CD4-positive, alpha-beta memory T cell (primary cell): ENCODE measurements at regions not wholly inside any gene's neighbourhood (a gene's known extent, or its start where the extent isn't known, plus 50 kb on each side); places are given as distances from the start of the nearest gene placed in this dataset.

Experiments
- CTCF ChIA-PET: fragments of 350-600 bp; sonication (Branson Sonifier 250); formaldehyde crosslinking; loops from one replicate; lab custom pipeline; 2021; ENCODE audit warnings: inconsistent platforms; ENCODE audit not compliant: partially characterized antibody; lab: Charles Lee
- POLR2A ChIA-PET: fragments of 350-600 bp; sonication (Branson Sonifier 250); formaldehyde crosslinking; loops from one replicate; lab custom pipeline; 2021; ENCODE audit not compliant: partially characterized antibody; lab: Charles Lee
- DNase-seq, 5 donors: peaks; one replicate each; pipeline versions ENCODE4 v3.0.0 to v3.0.0-alpha.2; 2020 to 2022; ENCODE audit warnings: mixed read lengths in 1 of 5
- H3K27ac ChIP-seq: one replicate; pipeline ENCODE4 v1.7.0; 2013; ENCODE audit warnings: low read depth, low read length
- H3K27me3 ChIP-seq: 2 replicates; pipeline ENCODE4 v1.7.0; 2013; ENCODE audit warnings: mild to moderate bottlenecking, low read length, moderate library complexity; ENCODE audit not compliant: insufficient read depth
- H3K36me3 ChIP-seq: 2 replicates; pipeline ENCODE4 v1.7.0; 2013; ENCODE audit warnings: mild to moderate bottlenecking, low read length, moderate library complexity; ENCODE audit not compliant: insufficient read depth
- H3K4me1 ChIP-seq: 2 replicates; pipeline ENCODE4 v1.7.0; 2013; ENCODE audit warnings: mild to moderate bottlenecking, low read length, moderate library complexity; ENCODE audit not compliant: insufficient read depth
- H3K4me3 ChIP-seq, 2 donors: one replicate each; pipeline ENCODE4 v1.7.0; 2013; ENCODE audit warnings: low read length in 2 of 2, mild to moderate bottlenecking in 1 of 2
- H3K9me3 ChIP-seq, 2 donors: one replicate each; pipeline ENCODE4 v1.7.0; 2013; ENCODE audit warnings: low read length in 2 of 2, control low read depth in 1 of 2; ENCODE audit not compliant: control insufficient read depth in 1 of 2
- H3K27ac Mint-ChIP-seq, 7 donors: one replicate each; pipeline ENCODE4 v1.8.0; 2020 to 2021; ENCODE audit warnings: mixed read lengths in 7 of 7, mild to moderate bottlenecking in 6 of 7, inconsistent platforms in 3 of 7, moderate library complexity in 3 of 7
- H3K27me3 Mint-ChIP-seq, 2 donors: one replicate each; pipeline ENCODE4 v1.8.0; 2020 to 2021; ENCODE audit warnings: mixed read lengths in 2 of 2
- H3K36me3 Mint-ChIP-seq, 2 donors: one replicate each; pipeline ENCODE4 v1.8.0; 2020 to 2021; ENCODE audit warnings: mixed read lengths in 2 of 2, inconsistent platforms in 1 of 2, mild to moderate bottlenecking in 1 of 2
- H3K4me1 Mint-ChIP-seq, 4 donors: one replicate each; pipeline ENCODE4 v1.8.0; 2020 to 2021; ENCODE audit warnings: mixed read lengths in 4 of 4, mild to moderate bottlenecking in 1 of 4
- H3K4me3 Mint-ChIP-seq, 8 donors: one replicate each; pipeline ENCODE4 v1.8.0; 2020 to 2021; ENCODE audit warnings: mixed read lengths in 8 of 8, mild to moderate bottlenecking in 7 of 8, moderate library complexity in 6 of 8, inconsistent platforms in 3 of 8
- H3K9me3 Mint-ChIP-seq, 8 donors: one replicate each; pipeline ENCODE4 v1.8.0; 2020 to 2021; ENCODE audit warnings: mixed read lengths in 8 of 8, mild to moderate bottlenecking in 5 of 8, inconsistent platforms in 3 of 8, moderate library complexity in 1 of 8
- intact Hi-C: fragments of 100-400 bp; cut with micrococcal nuclease; formaldehyde crosslinking; loops from one replicate; pipeline ENCODE4 v1.15.1; 2023

GRCh38 chr5:14003936-14004335, 59.4 kb upstream of the DNAH5 start:
- H3K27me3 Mint-ChIP-seq: peaks cover 1 to 4% of the 10 kb centered on the region in 2 donors
- no peak for DNase-seq
- CTCF ChIA-PET: interaction anchor here (1.4 kb wide), 1 partner anchor 9 kb away, joined by 3 read pairs; no protein-coding TSS in a partner anchor

DNA sequence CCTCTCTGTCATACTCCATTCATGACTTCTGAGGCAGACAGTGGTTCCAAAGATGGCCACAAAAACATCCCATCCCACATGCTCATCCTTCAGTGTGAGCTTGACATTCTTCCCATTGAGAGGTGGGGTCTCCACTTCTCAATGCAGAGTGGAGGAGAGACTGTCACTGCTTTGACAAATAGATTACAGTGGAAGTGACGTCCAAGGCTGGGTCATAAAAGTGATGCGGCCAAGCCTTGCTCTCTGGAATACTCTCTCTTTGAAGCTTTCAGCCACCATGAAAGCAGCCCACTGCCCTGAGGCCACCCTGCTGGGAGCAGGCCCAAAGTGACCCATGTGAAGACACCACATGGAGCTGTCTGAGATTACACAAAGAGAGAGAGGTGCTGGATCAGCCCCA, 59.0 kb upstream of the DNAH5 start:
- intact Hi-C loops: no loop called here
- CTCF ChIA-PET: interaction anchor here (1.4 kb wide), 1 partner anchor 8 kb away, joined by 3 read pairs; no protein-coding TSS in a partner anchor
- no peaks in the 10 kb centered on the region for H3K4me1 ChIP-seq
- no peak for DNase-seq
- H3K4me3 Mint-ChIP-seq: no peak overlapping the region
- H3K9me3 Mint-ChIP-seq: peaks cover 0 to 28% (median 4%) of the 10 kb centered on the region in 8 donors
- H3K4me3 ChIP-seq: no peak overlapping the region
- H3K27me3 ChIP-seq: peaks cover 3% of the 10 kb centered on the region
- POLR2A ChIA-PET: no interaction called here
- H3K9me3 ChIP-seq: no peaks in the 10 kb centered on the region
- peaks cover 1 to 4% of the 10 kb centered on the region in 2 donors for H3K27me3 Mint-ChIP-seq
- no peaks in the 10 kb centered on the region for H3K36me3 ChIP-seq
- no peak overlapping the region for H3K27ac Mint-ChIP-seq
- H3K27ac ChIP-seq: no peak overlapping the region
- H3K36me3 Mint-ChIP-seq: no peaks in the 10 kb centered on the region
- H3K4me1 Mint-ChIP-seq: no peaks in the 10 kb centered on the region

More at GRCh38 chr5:14003936-14004335, 59.4 kb upstream of the DNAH5 start:
- Mint-ChIP-seq H3K4me1 (no peaks in the 10 kb centered on the region), H3K27ac (no peak overlapping the region), H3K4me3 (no peak overlapping the region), H3K9me3 (peaks cover 0 to 24% (median 3%) of the 10 kb centered on the region in 8 donors), H3K36me3 (no peaks in the 10 kb centered on the region)
- intact Hi-C loops: no loop called here
- H3K4me1 ChIP-seq: no peaks in the 10 kb centered on the region
- H3K27ac ChIP-seq: no peak overlapping the region
- H3K4me3 ChIP-seq: no peak overlapping the region
- H3K36me3 ChIP-seq: no peaks in the 10 kb centered on the region
- peaks cover 3% of the 10 kb centered on the region for H3K27me3 ChIP-seq
- POLR2A ChIA-PET: no interaction called here
- H3K9me3 ChIP-seq: no peaks in the 10 kb centered on the region

DNA sequence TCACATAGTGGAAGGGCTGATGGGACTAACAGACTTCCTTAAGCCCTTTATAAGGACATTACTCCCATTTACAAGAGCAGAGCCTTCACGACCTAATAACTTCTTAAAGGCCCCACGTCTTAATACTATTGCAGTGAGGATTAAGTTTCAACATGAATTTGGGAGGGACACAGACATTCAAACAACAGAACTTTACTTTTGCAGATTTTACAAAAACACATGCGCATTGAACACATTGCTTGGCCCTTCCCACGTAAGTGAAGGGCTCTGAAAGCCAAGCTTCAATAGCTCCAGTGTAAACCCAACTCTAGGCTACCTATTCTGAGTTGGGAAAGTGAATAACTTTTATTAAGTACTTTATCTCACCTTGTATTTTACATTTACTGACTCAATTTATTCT, 53.8 kb upstream of the DNAH5 start:
- Mint-ChIP-seq H3K36me3 (no peaks in the 10 kb centered on the region), H3K27ac (no peak overlapping the region), H3K9me3 (peaks cover 3 to 41% (median 13%) of the 10 kb centered on the region in 8 donors), H3K27me3 (no peaks in the 10 kb centered on the region), H3K4me1 (no peaks in the 10 kb centered on the region), H3K4me3 (no peak overlapping the region)
- no peak overlapping the region for H3K27ac ChIP-seq
- ChIA-PET CTCF (no interaction called here), POLR2A (no interaction called here)
- no peaks in the 10 kb centered on the region for H3K9me3 ChIP-seq
- no peak for DNase-seq
- no peaks in the 10 kb centered on the region for H3K4me1 ChIP-seq
- no peaks in the 10 kb centered on the region for H3K36me3 ChIP-seq
- intact Hi-C loops: no loop called here
- no peaks in the 10 kb centered on the region for H3K27me3 ChIP-seq
- H3K4me3 ChIP-seq: no peak overlapping the region

DNA sequence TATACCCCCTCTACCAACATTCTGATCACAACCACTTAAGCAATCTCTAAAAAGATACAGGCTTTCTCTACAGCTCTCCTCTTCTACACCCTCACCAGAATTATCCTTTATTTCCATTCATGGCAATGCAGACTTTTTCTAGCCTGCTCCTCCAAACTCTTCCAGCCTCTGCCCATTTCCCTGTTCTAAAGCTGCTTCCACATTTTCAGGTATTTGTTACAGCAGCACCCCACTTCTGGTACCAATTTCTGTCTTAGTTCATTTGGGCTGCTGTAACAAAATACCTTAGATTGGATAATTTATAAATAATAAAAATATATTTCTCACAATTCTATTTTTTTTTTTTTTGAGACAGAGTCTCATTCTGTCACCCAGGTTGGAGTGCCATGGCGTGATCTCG, 53.0 kb upstream of the DNAH5 start:
- Histone ChIP-seq H3K36me3 (no peaks in the 10 kb centered on the region), H3K27me3 (no peaks in the 10 kb centered on the region), H3K27ac (no peak overlapping the region), H3K9me3 (no peaks in the 10 kb centered on the region), H3K4me1 (no peaks in the 10 kb centered on the region), H3K4me3 (no peak overlapping the region)
- POLR2A ChIA-PET: no interaction called here
- Mint-ChIP-seq H3K9me3 (peaks cover 3 to 41% (median 13%) of the 10 kb centered on the region in 8 donors), H3K4me3 (no peak overlapping the region), H3K4me1 (no peaks in the 10 kb centered on the region), H3K27me3 (no peaks in the 10 kb centered on the region), H3K36me3 (no peaks in the 10 kb centered on the region), H3K27ac (no peak overlapping the region)
- CTCF ChIA-PET: no interaction called here
- intact Hi-C loops: no loop called here
- DNase-seq: no peak

DNA sequence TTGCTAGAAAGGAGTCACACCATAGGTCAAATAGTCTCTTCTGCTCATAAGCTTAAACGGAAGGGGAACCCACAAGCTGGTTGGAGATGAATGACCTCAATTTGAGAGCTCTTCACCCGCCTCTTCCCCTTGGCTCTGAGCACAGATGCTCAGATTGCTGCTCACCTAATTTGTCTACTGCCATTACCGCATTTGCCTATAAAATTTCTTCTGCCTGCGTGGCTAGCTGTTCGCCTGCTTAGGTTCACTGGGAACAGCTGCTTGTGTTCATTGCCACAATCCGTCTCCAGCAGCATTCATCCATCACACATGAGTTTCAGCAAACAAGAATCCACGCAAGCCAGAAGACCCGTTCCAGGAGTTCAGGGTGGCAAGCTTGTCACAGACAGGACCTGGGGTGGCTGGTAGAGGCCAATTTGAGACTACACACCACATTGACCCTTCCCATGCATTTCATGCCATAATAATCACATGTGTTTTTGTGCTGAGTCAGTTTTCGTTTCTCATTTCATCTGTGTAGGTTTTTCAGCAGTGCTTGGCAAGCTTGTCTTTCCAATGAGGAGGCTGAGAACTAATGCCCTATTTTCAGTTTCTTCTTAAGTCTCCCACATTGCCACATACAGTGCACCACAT, 50.2 kb upstream of the DNAH5 start:
- no peaks in the 10 kb centered on the region for H3K36me3 Mint-ChIP-seq
- CTCF ChIA-PET: interaction anchor here (1.2 kb wide), 1 partner anchor 9 kb away, joined by 3 read pairs; no protein-coding TSS in a partner anchor
- no peaks in the 10 kb centered on the region for H3K4me1 Mint-ChIP-seq
- Histone ChIP-seq H3K4me3 (no peak overlapping the region), H3K9me3 (no peaks in the 10 kb centered on the region), H3K4me1 (no peaks in the 10 kb centered on the region), H3K36me3 (no peaks in the 10 kb centered on the region), H3K27me3 (no peaks in the 10 kb centered on the region), H3K27ac (no peak overlapping the region)
- POLR2A ChIA-PET: no interaction called here
- DNase-seq: no peak
- no peak overlapping the region for H3K4me3 Mint-ChIP-seq
- no peaks in the 10 kb centered on the region for H3K27me3 Mint-ChIP-seq
- H3K9me3 Mint-ChIP-seq: peaks cover 4 to 29% (median 12%) of the 10 kb centered on the region in 8 donors
- intact Hi-C loops: no loop called here
- no peak overlapping the region for H3K27ac Mint-ChIP-seq
